ENCODE measurements at regions not wholly inside any gene's neighbourhood (a gene's known extent, or its start where the extent isn't known, plus 50 kb on each side); places are given as distances from the start of the nearest gene placed in this dataset.

DNA sequence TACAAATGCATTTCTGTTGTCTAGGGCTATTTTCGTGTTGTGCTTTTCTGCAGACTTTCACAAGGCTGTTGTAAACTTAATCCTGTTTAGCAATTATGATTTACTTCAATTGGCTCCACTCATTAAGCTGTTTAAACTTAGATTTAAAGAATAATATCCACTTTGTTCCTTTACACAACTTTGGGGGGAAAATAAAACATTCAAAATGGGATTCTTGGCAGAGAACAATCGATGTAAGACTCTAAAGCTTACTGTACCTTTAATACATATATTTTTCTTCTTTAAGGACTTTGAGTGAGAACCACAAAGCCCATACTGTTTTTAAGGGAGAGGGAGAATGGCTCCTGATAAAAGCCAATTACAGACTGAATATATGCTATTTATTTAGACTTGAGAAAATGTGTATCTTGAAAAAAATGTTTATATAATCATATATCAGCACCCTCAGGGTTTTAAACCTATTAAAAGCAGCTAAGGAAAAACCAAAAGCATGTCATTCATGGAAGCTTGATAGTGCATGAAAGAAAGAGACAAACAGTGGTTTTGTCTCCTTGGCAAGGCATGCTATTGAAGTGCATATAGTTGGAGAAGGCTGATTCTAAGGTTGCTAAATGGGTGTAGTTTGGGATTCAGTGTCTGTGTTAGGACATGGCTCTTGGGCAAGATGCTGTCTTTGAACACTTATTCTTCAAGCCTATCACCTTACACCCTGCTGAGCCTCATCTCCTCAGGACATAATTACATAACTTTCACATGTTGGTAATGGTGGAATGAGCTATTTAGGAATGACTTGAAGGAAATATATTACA is 293.4 kb upstream of the TBC1D5 start:
- no peak for DNase-seq

- no peak for DNase-seq
Measured at GRCh38 chr3:18033581-18034108, 291.2 kb upstream of the TBC1D5 start.

- DNase-seq, result no peak
Measured at GRCh38 chr3:18030371-18030870, 288.0 kb upstream of the TBC1D5 start.

- DNase-seq, result no peak
Measured at GRCh38 chr3:18027161-18027939, 284.9 kb upstream of the TBC1D5 start.

- no peak for DNase-seq
Measured at GRCh38 chr3:18024715-18025114, 282.3 kb upstream of the TBC1D5 start.

GRCh38 chr3:18019161-18019495 is 276.7 kb upstream of the TBC1D5 start:
- DNase-seq, result no peak

DNA sequence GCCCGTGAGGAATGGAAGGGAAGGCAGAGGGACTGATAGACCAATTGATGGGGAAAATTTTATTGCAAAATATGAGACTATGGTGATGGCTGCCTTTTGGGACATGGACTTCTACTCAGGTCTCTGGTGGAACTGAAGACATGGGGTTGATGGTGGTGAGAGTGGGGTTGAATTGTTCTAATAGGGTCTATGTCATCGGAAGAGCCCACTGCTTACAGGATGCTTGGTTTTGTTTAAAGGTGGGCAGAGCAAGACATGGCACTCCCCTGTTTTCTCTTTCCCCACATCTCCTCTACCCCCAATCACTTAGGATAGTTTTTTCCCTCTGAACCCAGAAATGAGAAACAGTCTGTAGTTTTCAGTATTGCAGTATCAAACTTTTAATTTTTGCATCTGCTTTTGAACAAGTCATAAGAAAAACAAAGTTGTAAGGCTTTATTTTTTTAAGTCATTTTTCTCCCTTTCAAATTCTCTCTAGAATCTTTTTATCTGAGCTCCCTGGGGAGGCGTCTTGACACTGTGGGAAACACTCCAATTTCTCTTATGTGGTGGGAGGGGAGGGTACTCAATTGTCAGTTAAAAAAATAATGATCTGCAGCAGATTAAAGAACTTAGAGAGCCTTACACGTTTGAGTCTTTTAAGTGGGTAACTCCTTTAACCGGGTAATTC is 276.2 kb upstream of the TBC1D5 start:
- DNase-seq, result no peak

- no peak for DNase-seq
Measured at GRCh38 chr3:18016366-18016765, 273.9 kb upstream of the TBC1D5 start.

DNA sequence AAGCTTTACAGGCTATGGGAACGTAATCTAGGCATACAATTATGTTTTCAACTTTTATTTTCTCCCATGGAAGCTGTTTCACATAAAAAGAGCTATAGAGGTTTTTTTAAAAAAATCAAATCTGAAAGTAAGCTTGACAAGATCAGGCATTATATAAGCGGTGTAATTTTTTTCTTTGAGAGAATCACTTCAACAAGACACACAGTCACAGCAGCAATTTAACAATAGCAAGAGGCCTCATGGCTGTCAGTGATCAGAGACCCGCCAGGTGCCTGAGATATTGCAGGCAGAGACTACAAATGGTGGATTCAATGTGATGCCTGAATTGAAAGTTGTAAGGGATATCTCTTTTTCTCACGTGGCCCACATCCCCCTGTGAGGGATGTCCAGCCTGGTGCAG is 270.5 kb upstream of the TBC1D5 start:
- no peak for DNase-seq

GRCh38 chr3:18012436-18012835 is 270.0 kb upstream of the TBC1D5 start:
- no peak for DNase-seq

DNA sequence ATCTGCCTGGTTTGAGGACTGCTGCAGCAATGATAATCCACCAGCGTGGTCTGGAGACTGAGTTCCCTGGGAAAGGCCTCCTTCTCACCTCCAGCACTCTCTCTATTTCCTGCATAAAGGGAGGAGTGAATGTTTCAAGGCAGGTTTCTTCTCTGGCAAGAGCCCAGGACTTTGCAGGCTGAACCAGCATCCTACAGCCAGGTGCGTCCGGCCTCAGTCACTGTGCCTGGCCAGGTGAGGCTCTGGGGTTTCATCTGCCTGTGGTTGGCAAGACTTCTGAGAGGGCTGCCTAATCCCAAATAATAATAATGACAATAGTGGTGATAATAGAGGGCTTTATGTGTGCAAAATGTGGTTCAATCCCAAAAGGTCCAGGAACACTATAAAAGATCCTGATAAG is 269.0 kb upstream of the TBC1D5 start:
- no peak for DNase-seq

DNA sequence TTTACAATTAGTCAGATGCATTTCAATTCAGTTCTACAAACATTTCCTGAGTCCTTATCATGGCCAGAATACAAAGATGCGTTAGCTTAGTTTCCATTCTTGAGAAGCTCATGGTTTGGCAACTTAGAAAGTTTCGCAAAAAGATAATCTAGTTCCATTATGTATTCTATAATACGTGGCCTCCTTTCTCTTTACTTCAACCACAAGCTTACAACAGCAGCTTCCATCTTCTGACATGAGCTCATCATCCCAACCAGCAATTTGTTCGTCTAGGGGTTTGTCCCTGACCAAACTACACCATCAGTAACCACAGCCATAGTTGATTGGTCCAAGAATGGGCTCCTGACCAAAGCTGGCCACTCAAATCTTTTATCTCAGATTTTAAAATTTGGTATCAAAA is 267.6 kb upstream of the TBC1D5 start:
- DNase-seq, result no peak

DNA sequence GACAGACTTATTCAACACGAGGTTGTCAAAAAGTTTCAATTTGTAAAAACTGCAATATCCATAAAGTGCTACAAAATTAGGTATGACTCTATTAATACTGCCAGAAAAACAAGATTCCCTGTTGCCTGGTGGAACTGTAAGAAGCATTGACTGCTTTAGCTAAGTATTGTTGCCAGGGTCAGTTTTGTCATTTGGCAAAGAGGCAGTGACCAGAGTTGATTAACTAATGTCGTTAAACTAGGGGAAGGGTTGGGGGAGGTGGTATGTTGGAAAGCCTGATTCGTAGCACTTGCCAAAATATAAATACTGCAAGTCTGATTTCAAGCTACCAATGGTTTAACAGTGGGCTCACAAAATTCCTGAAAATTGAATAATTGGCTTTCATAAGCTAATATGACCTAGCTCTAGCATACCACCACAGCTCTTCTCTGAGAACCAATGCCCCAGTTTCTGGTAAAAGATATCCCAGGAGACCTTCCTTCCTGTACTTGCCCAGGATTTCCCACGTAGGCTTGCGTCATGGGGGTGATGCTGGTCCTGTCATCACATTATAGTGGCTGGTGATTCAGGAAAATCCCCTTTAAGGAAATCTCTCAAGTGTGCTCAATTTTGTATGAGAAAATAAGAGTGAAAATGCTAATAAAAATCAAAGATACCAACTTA is 266.4 kb upstream of the TBC1D5 start:
- DNase-seq, result no peak

DNA sequence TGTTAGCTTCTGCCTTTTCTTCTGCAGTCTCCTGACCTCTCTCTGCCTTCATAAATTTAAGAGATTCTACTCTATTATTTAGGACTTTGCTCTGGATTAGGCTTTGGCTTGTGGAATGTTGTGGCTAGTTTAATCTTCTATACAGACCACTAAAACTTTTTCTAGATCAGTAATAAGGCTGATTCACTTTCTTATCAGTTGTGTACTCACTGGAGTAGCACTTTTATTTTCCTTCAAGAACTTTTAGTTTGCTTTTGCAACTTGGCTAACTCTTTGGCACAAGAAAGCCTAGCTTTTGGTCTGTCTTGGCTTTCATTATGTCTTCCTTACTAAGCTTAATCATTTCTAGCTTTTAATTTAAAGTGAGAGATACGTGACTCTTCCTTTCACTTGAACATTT is 265.5 kb upstream of the TBC1D5 start:
- DNase-seq, result no peak

GRCh38 chr3:17995769-17996168 is 253.3 kb upstream of the TBC1D5 start:
- no peak for DNase-seq

GRCh38 chr3:17994167-17994566 is 251.7 kb upstream of the TBC1D5 start:
- DNase-seq, result no peak

DNA sequence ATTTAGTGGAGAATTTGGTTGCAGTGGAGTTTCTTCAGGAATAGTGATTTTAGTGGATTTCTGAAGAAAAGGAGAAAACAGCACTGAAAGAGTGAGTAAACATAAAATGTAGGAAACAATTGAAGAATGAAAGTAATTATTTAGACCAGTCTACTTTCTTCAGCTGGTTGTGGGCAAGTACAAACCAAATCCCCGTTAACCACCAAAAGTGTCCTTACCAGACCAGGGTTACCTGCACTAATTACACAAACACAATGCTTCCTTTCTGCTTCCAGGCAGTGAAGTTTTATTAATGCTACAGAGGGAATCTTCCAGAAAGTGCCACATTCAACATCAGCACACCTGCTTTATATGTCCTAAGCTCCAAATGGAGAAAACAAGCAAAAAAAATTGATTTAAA is 248.0 kb upstream of the TBC1D5 start:
- DNase-seq, result no peak

DNA sequence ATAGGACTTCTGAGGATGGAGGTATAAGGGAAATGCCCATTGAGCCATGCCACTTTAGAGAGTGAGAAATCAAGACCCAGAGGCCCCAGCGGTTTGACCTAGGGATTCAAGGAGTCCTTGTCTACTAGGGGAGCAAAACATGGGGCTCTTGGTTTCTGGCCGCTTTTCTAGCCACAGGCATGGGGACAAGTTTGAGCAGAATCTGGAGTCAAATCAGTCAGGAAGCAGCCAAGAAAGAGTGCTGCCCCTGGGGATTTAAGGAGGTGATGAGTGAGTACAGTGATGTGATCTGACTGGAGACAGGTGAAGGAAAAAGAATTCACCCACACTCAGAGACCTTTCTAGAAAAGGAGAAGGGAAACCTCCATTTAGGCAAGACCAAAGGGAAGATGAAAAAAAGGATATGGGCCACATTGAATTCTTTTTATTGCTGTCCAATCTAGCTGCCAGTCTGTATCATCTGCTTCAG is 244.0 kb upstream of the TBC1D5 start:
- DNase-seq, result no peak

DNA sequence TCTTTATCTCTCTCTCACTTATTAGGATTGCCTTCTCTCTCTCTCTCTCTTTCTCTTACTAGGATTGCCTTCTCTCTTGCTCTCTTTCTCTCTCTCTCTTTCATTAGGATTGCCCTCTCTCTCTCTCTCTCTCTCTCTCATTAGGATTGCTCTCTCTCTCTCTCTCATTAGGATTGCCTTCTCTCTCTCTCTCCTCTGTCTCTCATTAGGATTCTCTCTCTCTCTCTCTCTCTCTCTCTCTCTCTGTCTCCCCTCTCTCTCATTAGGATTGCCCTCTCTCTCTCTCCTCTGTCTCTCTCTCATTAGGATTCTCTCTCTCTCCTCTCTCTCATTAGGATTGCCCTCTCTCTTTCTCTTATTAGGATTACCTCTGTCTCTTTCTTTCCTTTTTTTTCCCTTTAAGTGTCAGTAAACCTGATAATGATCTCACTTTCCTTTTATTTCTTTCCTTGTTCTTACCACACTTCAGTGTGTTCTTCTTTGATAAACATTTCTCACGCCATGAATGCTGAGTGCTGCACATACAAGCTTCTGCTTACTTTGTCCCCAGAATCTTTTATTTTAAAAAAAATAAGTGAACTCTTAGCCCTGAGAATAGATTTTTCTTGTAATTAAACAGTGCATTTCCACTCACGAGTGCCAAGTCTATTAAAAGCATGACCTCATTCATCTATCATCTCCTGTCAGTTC is 243.4 kb upstream of the TBC1D5 start:
- no peak for DNase-seq

GRCh38 chr3:17983106-17983505 is 240.7 kb upstream of the TBC1D5 start:
- no peak for DNase-seq

GRCh38 chr3:17982211-17982880 is 239.9 kb upstream of the TBC1D5 start:
- DNase-seq, result no peak
